SK-N-SH treated with all-trans-retinoic acid at 6 μM for 48 hours (cell line): ENCODE measurements at regions not wholly inside any gene's neighbourhood (a gene's known extent, or its start where the extent isn't known, plus 50 kb on each side); places are given as distances from the start of the nearest gene placed in this dataset.

ENCODE experiments used
- ATAC-seq: fragments of 200-7000 bp; cut with Tn5 transposase; 3 replicates; pipeline ENCODE4 v1.9.1; 2020; ENCODE audit warnings: mild to moderate bottlenecking, moderate library complexity
- ARNTL ChIP-seq: fragments of 450-650 bp; formaldehyde crosslinking; IDR thresholded peaks from 2 replicates; pipeline ENCODE4 v1.5.0; 2020; ENCODE audit warnings: low read depth, mild to moderate bottlenecking, moderate library complexity, borderline replicate concordance
- BACH2 ChIP-seq: fragments of 250-450 bp; sonication (Bioruptor Pico); IDR thresholded peaks from 2 replicates; pipeline ENCODE4 v1.9.0; 2021; ENCODE audit warnings: mild to moderate bottlenecking, borderline replicate concordance
- CREB5 ChIP-seq: fragments of 250-450 bp; sonication (Bioruptor Pico); IDR thresholded peaks from 2 replicates; pipeline ENCODE4 v1.5.1; 2020; ENCODE audit warnings: low read depth, mild to moderate bottlenecking, moderate library complexity
- CSDC2 ChIP-seq: fragments of 250-450 bp; sonication (Bioruptor Pico); IDR thresholded peaks from 2 replicates; pipeline ENCODE4 v1.5.0; 2020; ENCODE audit warnings: mild to moderate bottlenecking, moderate library complexity
- CSRNP3 ChIP-seq: fragments of 250-450 bp; sonication (Bioruptor Pico); IDR thresholded peaks from 2 replicates; pipeline ENCODE4 v1.5.1; 2021; ENCODE audit warnings: mild to moderate bottlenecking, moderate library complexity
- ESRRG ChIP-seq: fragments of 250-450 bp; sonication (Bioruptor Pico); IDR thresholded peaks from 2 replicates; pipeline ENCODE4 v1.6.1; 2021; ENCODE audit warnings: mild to moderate bottlenecking
- GLIS3 ChIP-seq: fragments of 250-450 bp; sonication (Bioruptor Pico); IDR thresholded peaks from 2 replicates; pipeline ENCODE4 v1.5.0; 2020; ENCODE audit warnings: mild to moderate bottlenecking, moderate library complexity
- ISL1 ChIP-seq: fragments of 250-450 bp; sonication (Bioruptor Pico); IDR thresholded peaks from 2 replicates; pipeline ENCODE4 v2.1.2; 2022; ENCODE audit warnings: mild to moderate bottlenecking, moderate library complexity
- OSR1 ChIP-seq: fragments of 250-450 bp; sonication (Bioruptor Pico); IDR thresholded peaks from 2 replicates; pipeline ENCODE4 v1.8.0; 2022; ENCODE audit warnings: moderate library complexity, mild to moderate bottlenecking, inconsistent platforms
- PATZ1 ChIP-seq: fragments of 250-450 bp; sonication (Bioruptor Pico); IDR thresholded peaks from 2 replicates; pipeline ENCODE4 v1.8.0; 2020; ENCODE audit warnings: mild to moderate bottlenecking, moderate library complexity, borderline replicate concordance
- POU6F1 ChIP-seq: fragments of 250-450 bp; sonication (Bioruptor Pico); IDR thresholded peaks from 2 replicates; pipeline ENCODE4 v1.8.0; 2021; ENCODE audit warnings: low read depth, mild to moderate bottlenecking, moderate library complexity, borderline replicate concordance
- RARB ChIP-seq: fragments of 250-450 bp; sonication (Bioruptor Pico); IDR thresholded peaks from 2 replicates; pipeline ENCODE4 v1.8.0; 2021; ENCODE audit warnings: mild to moderate bottlenecking, moderate library complexity
- SNAI2 ChIP-seq: fragments of 250-450 bp; sonication (Bioruptor Pico); IDR thresholded peaks from 2 replicates; pipeline ENCODE4 v1.5.0; 2020; ENCODE audit warnings: mild to moderate bottlenecking, moderate library complexity
- TCF4 ChIP-seq: fragments of 250-450 bp; sonication (Bioruptor Pico); IDR thresholded peaks from 2 replicates; pipeline ENCODE4 v1.8.0; 2021; ENCODE audit warnings: mild to moderate bottlenecking, moderate library complexity, borderline replicate concordance
- TSHZ2 ChIP-seq: fragments of 250-450 bp; sonication (Bioruptor Pico); IDR thresholded peaks from 2 replicates; pipeline ENCODE4 v1.5.0; 2020; ENCODE audit warnings: mild to moderate bottlenecking, moderate library complexity
- ZFP3 ChIP-seq: fragments of 250-450 bp; sonication (Bioruptor Pico); IDR thresholded peaks from 2 replicates; pipeline ENCODE4 v1.5.0; 2020; ENCODE audit warnings: mild to moderate bottlenecking, moderate library complexity
- ZFP30 ChIP-seq: fragments of 450-650 bp; formaldehyde crosslinking; IDR thresholded peaks from 2 replicates; pipeline ENCODE4 v1.5.0; 2022; ENCODE audit warnings: mild to moderate bottlenecking, moderate library complexity
- ZNF565 ChIP-seq: fragments of 450-650 bp; formaldehyde crosslinking; conservative IDR thresholded peaks from 2 replicates; pipeline ENCODE4 v1.5.0; 2020; ENCODE audit warnings: low read depth, mild to moderate bottlenecking, moderate library complexity
- ZNF70 ChIP-seq: fragments of 450-650 bp; formaldehyde crosslinking; IDR thresholded peaks from 2 replicates; pipeline ENCODE4 v1.5.0; 2020; ENCODE audit warnings: mild to moderate bottlenecking, moderate library complexity
- ZNF8 ChIP-seq: fragments of 450-650 bp; formaldehyde crosslinking; IDR thresholded peaks from 2 replicates; pipeline ENCODE4 v1.5.0; 2020; ENCODE audit warnings: mild to moderate bottlenecking, moderate library complexity

- ATAC-seq: no peak
- TF ChIP-seq BACH2 (CRISPR knock-in tag) (no peak), CREB5 (CRISPR knock-in tag) (no peak), ZNF8 (CRISPR knock-in tag) (no peak), TSHZ2 (CRISPR knock-in tag) (no peak), ZNF565 (CRISPR knock-in tag) (no peak)
These were observed 1445.8 kb upstream of the FLRT2 start for GRCh38 chr14:84084056-84084630.

- no peak for ATAC-seq
- no peak for TF ChIP-seq ZFP30 (CRISPR knock-in tag)
- TF ChIP-seq ESRRG: no peak
- TF ChIP-seq POU6F1 (CRISPR knock-in tag): no peak
- no peak for TF ChIP-seq CSRNP3 (CRISPR knock-in tag)
- no peak for TF ChIP-seq RARB (CRISPR knock-in tag)
- TF ChIP-seq TSHZ2 (CRISPR knock-in tag): no peak
- TF ChIP-seq SNAI2 (CRISPR knock-in tag): no peak
- TF ChIP-seq BACH2 (CRISPR knock-in tag): no peak
- no peak for TF ChIP-seq OSR1 (CRISPR knock-in tag)
- TF ChIP-seq CSDC2 (CRISPR knock-in tag): no peak
- no peak for TF ChIP-seq ZNF70 (CRISPR knock-in tag)
- no peak for TF ChIP-seq ISL1 (CRISPR knock-in tag)
- TF ChIP-seq ZFP3 (CRISPR knock-in tag): no peak
- TF ChIP-seq PATZ1 (CRISPR knock-in tag): no peak
- no peak for TF ChIP-seq GLIS3 (CRISPR knock-in tag)
These were observed 1444.5 kb upstream of the FLRT2 start for GRCh38 chr14:84085493-84085892.

- ATAC-seq: no peak
- no peak for TF ChIP-seq ZNF8 (CRISPR knock-in tag)
- TF ChIP-seq ARNTL (CRISPR knock-in tag): no peak
- TF ChIP-seq TCF4 (CRISPR knock-in tag): no peak
- TF ChIP-seq GLIS3 (CRISPR knock-in tag): no peak
- no peak for TF ChIP-seq ZNF70 (CRISPR knock-in tag)
- no peak for TF ChIP-seq POU6F1 (CRISPR knock-in tag)
- TF ChIP-seq ZNF565 (CRISPR knock-in tag): no peak
These were observed 1443.2 kb upstream of the FLRT2 start for GRCh38 chr14:84086714-84087113.
